Mammary epithelial cell (primary cell): ENCODE measurements at regions not wholly inside any gene's neighbourhood (a gene's known extent, or its start where the extent isn't known, plus 50 kb on each side); places are given as distances from the start of the nearest gene placed in this dataset.

Experiments used
- EZH2 ChIP-seq: IDR thresholded peaks from 2 replicates; pipeline ENCODE4 v1.6.1; 2012; ENCODE audit warnings: low read length, inconsistent platforms, borderline replicate concordance
- TF ChIP-seq, protein P1 (sequence below), 2 donors: IDR thresholded peaks in 1 of 2; conservative IDR thresholded peaks in 1 of 2; 2 replicates each; pipeline ENCODE4 v1.5.1; 2011 to 2012; ENCODE audit warnings: inconsistent platforms in 2 of 2, low read length in 2 of 2, mild to moderate bottlenecking in 2 of 2, control low read depth in 1 of 2, low read depth in 1 of 2; ENCODE audit not compliant: insufficient read depth in 1 of 2; ENCODE audit errors: extremely low read depth in 1 of 2

DNA sequence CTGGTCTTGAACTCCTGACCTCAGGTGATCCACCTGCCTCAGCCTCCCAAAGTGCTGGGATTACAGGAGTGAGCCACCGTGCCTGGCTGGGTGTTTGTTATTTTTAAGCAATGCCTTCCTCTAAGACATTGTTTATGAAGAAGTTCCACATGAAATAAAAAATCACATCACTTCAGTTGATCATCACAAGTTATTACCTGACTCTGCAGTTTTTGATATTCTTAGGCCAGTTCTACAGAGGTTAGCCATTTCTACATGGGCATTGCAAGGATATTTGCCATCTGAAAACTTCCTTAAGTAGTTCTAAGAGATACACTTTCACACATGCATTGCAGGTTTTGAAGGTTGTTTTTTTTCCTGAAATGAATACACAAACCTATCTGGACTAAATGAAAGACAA, 82.1 kb downstream of the PYDC2 start:
- TF ChIP-seq, protein P1, sequence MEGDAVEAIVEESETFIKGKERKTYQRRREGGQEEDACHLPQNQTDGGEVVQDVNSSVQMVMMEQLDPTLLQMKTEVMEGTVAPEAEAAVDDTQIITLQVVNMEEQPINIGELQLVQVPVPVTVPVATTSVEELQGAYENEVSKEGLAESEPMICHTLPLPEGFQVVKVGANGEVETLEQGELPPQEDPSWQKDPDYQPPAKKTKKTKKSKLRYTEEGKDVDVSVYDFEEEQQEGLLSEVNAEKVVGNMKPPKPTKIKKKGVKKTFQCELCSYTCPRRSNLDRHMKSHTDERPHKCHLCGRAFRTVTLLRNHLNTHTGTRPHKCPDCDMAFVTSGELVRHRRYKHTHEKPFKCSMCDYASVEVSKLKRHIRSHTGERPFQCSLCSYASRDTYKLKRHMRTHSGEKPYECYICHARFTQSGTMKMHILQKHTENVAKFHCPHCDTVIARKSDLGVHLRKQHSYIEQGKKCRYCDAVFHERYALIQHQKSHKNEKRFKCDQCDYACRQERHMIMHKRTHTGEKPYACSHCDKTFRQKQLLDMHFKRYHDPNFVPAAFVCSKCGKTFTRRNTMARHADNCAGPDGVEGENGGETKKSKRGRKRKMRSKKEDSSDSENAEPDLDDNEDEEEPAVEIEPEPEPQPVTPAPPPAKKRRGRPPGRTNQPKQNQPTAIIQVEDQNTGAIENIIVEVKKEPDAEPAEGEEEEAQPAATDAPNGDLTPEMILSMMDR (conservative IDR thresholded peaks at IDR 0.05 in 1 of 2, IDR thresholded peaks at IDR 0.05 in 1 of 2; ENCODE audit: extremely low read depth in 1 of 2, insufficient read depth in 1 of 2, low read depth in 1 of 2, low read length in 2 of 2) = no peak
- TF ChIP-seq EZH2 = no peak
